Heart left ventricle (tissue), 13 donors: ENCODE measurements at regions not wholly inside any gene's neighbourhood (a gene's known extent, or its start where the extent isn't known, plus 50 kb on each side); places are given as distances from the start of the nearest gene placed in this dataset.

Experiments
- CTCF ChIP-seq, 12 donors: fragments of 200-600 bp; sonication (generic) in 4 of 12; IDR thresholded peaks; one replicate each; pipeline versions ENCODE4 v1.5.0 to v1.8.0; 2018 to 2022; ENCODE audit warnings: antibody characterized with exemption in 12 of 12, mild to moderate bottlenecking in 5 of 12
- POLR2A ChIP-seq, 2 donors: fragments of 450-650 bp; IDR thresholded peaks; one replicate each; pipeline ENCODE4 v1.6.1; 2017; ENCODE audit warnings: antibody characterized with exemption in 2 of 2, mild to moderate bottlenecking in 2 of 2, moderate library complexity in 2 of 2
- donor health status: ischemic (EF 13 %, LVEDD 7.1; RV severe dilation, severe dysfunction).
- donor health status: DM: no; HTN: yes; CAD: no.
- donor health status: DM: no; HTN: no; CAD: no.
- donor health status: ischemic (EF 25% LVEDD 6.9; RV normal size, moderate dysfunction).
- donor health status: ischemic (EF 25% LVEDD 5.7; RV mildly dilated, moderate dysfunction).
- donor health status: ischemic (EF 35%, LVEDD 5.7; RV mildly dilated, moderate dysfunction).
- donor health status: nonischemic (EF 11% LVEDD 7.7; RV severe dilation, severe dysfunction).
- donor health status: DM: yes; HTN: yes; CAD: no.
- donor health status: PGD.
- donor health status: ischemic (EF 29% LVEDD 5.4; RV normal size, mild dysfunction).
- donor health status: nonischemic (EF 23%, LVEDD 6.1; RV moderate dilation, normal function).

GRCh38 chr4:126691797-126692196, 941.0 kb upstream of the INTU start:
- no peak for TF ChIP-seq POLR2A (IDR thresholded peaks at IDR 0.05)
- no peak for TF ChIP-seq CTCF (IDR thresholded peaks at IDR 0.05)
